Mesothelial cell of epicardium (in vitro differentiated cells): ENCODE measurements at regions not wholly inside any gene's neighbourhood (a gene's known extent, or its start where the extent isn't known, plus 50 kb on each side); places are given as distances from the start of the nearest gene placed in this dataset.
A peak's percentile ranks its signal among the peaks of the same experiment; 100 is the strongest.
"Not testable (repeated sequence)": the region's sequence is repeated elsewhere in the genome, so short reads cannot be mapped to it uniquely, and the experiment has no call there.

Experiments
- DNase-seq, 2 experiments: peaks; one replicate each; pipeline ENCODE4 v3.0.0; 2021; ENCODE audit warnings: low spot score in 2 of 2; ENCODE audit not compliant: unreplicated experiment in 2 of 2
- H3K27ac Mint-ChIP-seq: 2 replicates; pipeline ENCODE4 v1.8.0; 2021; ENCODE audit warnings: mixed read lengths
- H3K27me3 Mint-ChIP-seq: 2 replicates; pipeline ENCODE4 v1.8.0; 2021; ENCODE audit warnings: low read depth, mixed read lengths
- H3K36me3 Mint-ChIP-seq: 2 replicates; pipeline ENCODE4 v1.8.0; 2021; ENCODE audit warnings: mixed read lengths
- H3K4me1 Mint-ChIP-seq: 2 replicates; pipeline ENCODE4 v1.8.0; 2021; ENCODE audit warnings: mixed read lengths
- H3K4me3 Mint-ChIP-seq: 2 replicates; pipeline ENCODE4 v1.8.0; 2021; ENCODE audit warnings: mild to moderate bottlenecking, moderate library complexity, mixed read lengths
- H3K9me3 Mint-ChIP-seq: 2 replicates; pipeline ENCODE4 v1.8.0; 2021; ENCODE audit warnings: mixed read lengths
- CTCF ChIP-seq: fragments of 200-600 bp; sonication (generic); IDR thresholded peaks from one replicate; pipeline ENCODE4 v1.5.0; 2021; ENCODE audit warnings: antibody characterized with exemption; ENCODE audit not compliant: unreplicated experiment

GRCh38 chr5:167107684-167108083 is 1183.8 kb upstream of the WWC1 start:
- H3K4me3 Mint-ChIP-seq = no peak overlapping the region
- peaks cover 23% of the 10 kb centered on the region for H3K4me1 Mint-ChIP-seq
- H3K27ac Mint-ChIP-seq = peak overlapping the region; percentile 15
- no peak for DNase-seq
- no peaks in the 10 kb centered on the region for H3K27me3 Mint-ChIP-seq
- no peaks in the 10 kb centered on the region for H3K36me3 Mint-ChIP-seq
- no peak for TF ChIP-seq CTCF
- peaks cover 4% of the 10 kb centered on the region for H3K9me3 Mint-ChIP-seq

GRCh38 chr5:167108266-167108665 is 1183.2 kb upstream of the WWC1 start:
- H3K36me3 Mint-ChIP-seq = not testable (repeated sequence)

GRCh38 chr5:167112556-167112955 is 1178.9 kb upstream of the WWC1 start:
- H3K9me3 Mint-ChIP-seq = peaks cover 7% of the 10 kb centered on the region
- no peak overlapping the region for H3K27ac Mint-ChIP-seq
- H3K4me3 Mint-ChIP-seq = no peak overlapping the region
- H3K27me3 Mint-ChIP-seq = no peaks in the 10 kb centered on the region
- H3K36me3 Mint-ChIP-seq = no peaks in the 10 kb centered on the region
- no peak for TF ChIP-seq CTCF
- DNase-seq = no peak
- H3K4me1 Mint-ChIP-seq = peaks cover 5% of the 10 kb centered on the region

More at GRCh38 chr5:167108266-167108665, 1183.2 kb upstream of the WWC1 start:
- H3K9me3 Mint-ChIP-seq, H3K4me3 Mint-ChIP-seq, H3K27ac Mint-ChIP-seq, DNase-seq, H3K27me3 Mint-ChIP-seq: not testable (repeated sequence)
- H3K4me1 Mint-ChIP-seq = peaks cover 23% of the 10 kb centered on the region

GRCh38 chr5:167122267-167122666 is 1169.2 kb upstream of the WWC1 start:
- Mint-ChIP-seq H3K9me3 (no peaks in the 10 kb centered on the region), H3K27ac (no peak overlapping the region), H3K27me3 (no peaks in the 10 kb centered on the region), H3K36me3 (no peaks in the 10 kb centered on the region), H3K4me3 (no peak overlapping the region), H3K4me1 (no peaks in the 10 kb centered on the region)
- DNase-seq = no peak
- TF ChIP-seq CTCF = no peak

- no peak overlapping the region for H3K4me3 Mint-ChIP-seq
- H3K4me1 Mint-ChIP-seq = no peaks in the 10 kb centered on the region
- H3K27me3 Mint-ChIP-seq = no peaks in the 10 kb centered on the region
- no peaks in the 10 kb centered on the region for H3K36me3 Mint-ChIP-seq
- H3K9me3 Mint-ChIP-seq = no peaks in the 10 kb centered on the region
- TF ChIP-seq CTCF = no peak
- H3K27ac Mint-ChIP-seq = no peak overlapping the region
- DNase-seq = no peak
These were observed 1168.3 kb upstream of the WWC1 start for GRCh38 chr5:167123126-167123525.

- Mint-ChIP-seq H3K27me3 (no peaks in the 10 kb centered on the region), H3K27ac (no peak overlapping the region), H3K4me3 (no peak overlapping the region), H3K36me3 (no peaks in the 10 kb centered on the region), H3K4me1 (peaks cover 3% of the 10 kb centered on the region), H3K9me3 (no peaks in the 10 kb centered on the region)
- TF ChIP-seq CTCF = no peak
- no peak for DNase-seq
These were observed 1162.9 kb upstream of the WWC1 start for GRCh38 chr5:167128581-167128980.
